H1 (cell line): ENCODE measurements at regions not wholly inside any gene's neighbourhood (a gene's known extent, or its start where the extent isn't known, plus 50 kb on each side); places are given as distances from the start of the nearest gene placed in this dataset.

Experiments
- ATF3 ChIP-seq: IDR thresholded peaks from 2 replicates; pipeline ENCODE4 v1.6.1; 2011; ENCODE audit warnings: low read depth, mild to moderate bottlenecking, low read length; ENCODE audit not compliant: insufficient read depth
- CTCF ChIP-seq, 3 experiments: IDR thresholded peaks; 1 replicate in 2 of 3; 2 replicates in 1 of 3; pipeline versions ENCODE4 v1.5.1 to v1.6.1; 2011; ENCODE audit warnings: low read length in 3 of 3, mild to moderate bottlenecking in 3 of 3, inconsistent platforms in 2 of 3, low read depth in 1 of 3, moderate library complexity in 1 of 3; ENCODE audit not compliant: insufficient read depth in 1 of 3; ENCODE audit errors: control extremely low read depth in 1 of 3
- EGR1 ChIP-seq: IDR thresholded peaks from 2 replicates; pipeline ENCODE4 v1.6.1; 2011; ENCODE audit warnings: low read depth, low read length, borderline replicate concordance
- EP300 ChIP-seq, 2 experiments: IDR thresholded peaks; 1 replicate in 1 of 2; 2 replicates in 1 of 2; pipeline ENCODE4 v1.6.1; 2011 to 2012; ENCODE audit warnings: low read depth in 2 of 2, low read length in 2 of 2, mild to moderate bottlenecking in 2 of 2, borderline replicate concordance in 1 of 2, inconsistent platforms in 1 of 2, moderate library complexity in 1 of 2
- EZH2 ChIP-seq: fragments of 200-600 bp; sonication (generic); IDR thresholded peaks from 2 replicates; pipeline ENCODE4 v1.7.1; 2012; ENCODE audit warnings: low read depth, mild to moderate bottlenecking, moderate library complexity, low read length, inconsistent platforms; ENCODE audit not compliant: severe bottlenecking
- KDM1A ChIP-seq: fragments of 200-600, 300-600 bp; sonication (generic); IDR thresholded peaks from 2 replicates; pipeline ENCODE4 v1.7.1; 2016; ENCODE audit warnings: mild to moderate bottlenecking, low read length, borderline replicate concordance
- POLR2A ChIP-seq, 2 experiments: IDR thresholded peaks; 1 replicate in 1 of 2; 2 replicates in 1 of 2; pipeline ENCODE4 v1.6.1; 2011; ENCODE audit warnings: low read depth in 2 of 2, low read length in 2 of 2, mild to moderate bottlenecking in 2 of 2; ENCODE audit errors: control extremely low read depth in 1 of 2
- POLR2AphosphoS5 ChIP-seq: IDR thresholded peaks from 2 replicates; pipeline ENCODE4 v1.6.1; 2011; ENCODE audit warnings: low read depth, low read length
- SAP30 ChIP-seq: fragments of 300-600 bp; sonication (generic); IDR thresholded peaks from 2 replicates; pipeline ENCODE4 v1.7.1; 2012; ENCODE audit warnings: low read length, moderate library complexity, mild to moderate bottlenecking, inconsistent platforms; ENCODE audit not compliant: insufficient read depth, insufficient replicate concordance
- SIN3A ChIP-seq, 2 experiments: IDR thresholded peaks in 1 of 2; conservative IDR thresholded peaks in 1 of 2; 2 replicates each; pipeline ENCODE4 v1.6.1; 2011 to 2012; ENCODE audit warnings: low read length in 2 of 2, improper control_type of control experiment in 1 of 2, low read depth in 1 of 2, mild to moderate bottlenecking in 1 of 2
- SP1 ChIP-seq: IDR thresholded peaks from 2 replicates; pipeline ENCODE4 v1.6.1; 2011; ENCODE audit warnings: low read depth, low read length
- SRF ChIP-seq: IDR thresholded peaks from 2 replicates; pipeline ENCODE4 v1.6.1; 2011; ENCODE audit warnings: mild to moderate bottlenecking, low read depth, low read length, moderate library complexity
- TAF1 ChIP-seq: IDR thresholded peaks from 2 replicates; pipeline ENCODE4 v1.6.1; 2011; ENCODE audit warnings: mild to moderate bottlenecking, low read depth, low read length
- TF ChIP-seq, protein P1 (sequence below): IDR thresholded peaks from 2 replicates; pipeline ENCODE4 v1.6.1; 2012; ENCODE audit warnings: inconsistent platforms

- TF ChIP-seq SAP30: no peak
- no peak for TF ChIP-seq SIN3A (conservative IDR thresholded peaks at IDR 0.05 in 1 of 2, IDR thresholded peaks at IDR 0.05 in 1 of 2; ENCODE audit: low read depth in 1 of 2, low read length in 2 of 2)
- TF ChIP-seq EGR1: no peak
- no peak for TF ChIP-seq CTCF (IDR thresholded peaks at IDR 0.05; ENCODE audit: control extremely low read depth in 1 of 3, insufficient read depth in 1 of 3, low read depth in 1 of 3, low read length in 3 of 3)
- no peak for TF ChIP-seq ATF3
- TF ChIP-seq EP300 (IDR thresholded peaks at IDR 0.05; ENCODE audit: borderline replicate concordance in 1 of 2, low read depth in 2 of 2, low read length in 2 of 2): no peak
- TF ChIP-seq SRF: no peak
- no peak for TF ChIP-seq POLR2A (IDR thresholded peaks at IDR 0.05; ENCODE audit: control extremely low read depth in 1 of 2, low read depth in 2 of 2, low read length in 2 of 2)
- TF ChIP-seq TAF1: no peak
- no peak for TF ChIP-seq KDM1A
- no peak for TF ChIP-seq POLR2AphosphoS5
- TF ChIP-seq, protein P1, sequence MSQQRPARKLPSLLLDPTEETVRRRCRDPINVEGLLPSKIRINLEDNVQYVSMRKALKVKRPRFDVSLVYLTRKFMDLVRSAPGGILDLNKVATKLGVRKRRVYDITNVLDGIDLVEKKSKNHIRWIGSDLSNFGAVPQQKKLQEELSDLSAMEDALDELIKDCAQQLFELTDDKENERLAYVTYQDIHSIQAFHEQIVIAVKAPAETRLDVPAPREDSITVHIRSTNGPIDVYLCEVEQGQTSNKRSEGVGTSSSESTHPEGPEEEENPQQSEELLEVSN: no peak
- no peak for TF ChIP-seq EZH2
- TF ChIP-seq SP1: no peak
Measured at GRCh38 chr13:89733829-89734228, 1613.7 kb upstream of the MIR17HG start.
